ENCODE measurements at regions not wholly inside any gene's neighbourhood (a gene's known extent, or its start where the extent isn't known, plus 50 kb on each side); places are given as distances from the start of the nearest gene placed in this dataset.

GRCh38 chrX:113833096-113834055, 750.5 kb upstream of the HTR2C start:
- intact Hi-C loops (cut with micrococcal nuclease), result no loop called here
- H3K27ac ChIP-seq (ENCODE audit: low read length), result no peak overlapping the region
- 92% methylated on average over 8 of the region's 8 CpGs for WGBS (ENCODE audit: insufficient coverage)
- no peak overlapping the region for H3K4me3 ChIP-seq (ENCODE audit: low read length)
- no peaks in the 10 kb centered on the region for H3K36me3 Mint-ChIP-seq
- H3K4me3 Mint-ChIP-seq, result no peak overlapping the region
- H3K36me3 ChIP-seq (ENCODE audit: control insufficient read depth, insufficient read depth, low read length), result no peaks in the 10 kb centered on the region
- TF ChIP-seq CTCF (IDR thresholded peaks at IDR 0.05), result no peak
- no peaks in the 10 kb centered on the region for H3K27me3 ChIP-seq (ENCODE audit: control insufficient read depth, insufficient read depth, low read length)
- no peaks in the 10 kb centered on the region for H3K27me3 Mint-ChIP-seq (ENCODE audit: low read depth in 2 of 2)
- H3K9me3 Mint-ChIP-seq, result peaks cover 4 to 6% of the 10 kb centered on the region in 2 donors
- no peaks in the 10 kb centered on the region for H3K4me1 ChIP-seq (ENCODE audit: control insufficient read depth, insufficient read depth, low read length)
- H3K27ac Mint-ChIP-seq, result no peak overlapping the region
- H3K4me1 Mint-ChIP-seq, result no peaks in the 10 kb centered on the region
- no peak for ATAC-seq
- no peak for DNase-seq
- no peaks in the 10 kb centered on the region for H3K9me3 ChIP-seq (ENCODE audit: control insufficient read depth, insufficient read depth, low read length)

- intact Hi-C loops (cut with micrococcal nuclease), result no loop called here
- H3K27me3 ChIP-seq (ENCODE audit: control insufficient read depth, insufficient read depth, low read length), result no peaks in the 10 kb centered on the region
- H3K4me3 ChIP-seq (ENCODE audit: low read length), result no peak overlapping the region
- H3K27me3 Mint-ChIP-seq (ENCODE audit: low read depth in 2 of 2), result no peaks in the 10 kb centered on the region
- no peaks in the 10 kb centered on the region for H3K9me3 ChIP-seq (ENCODE audit: control insufficient read depth, insufficient read depth, low read length)
- H3K4me3 Mint-ChIP-seq, result no peak overlapping the region
- no peaks in the 10 kb centered on the region for H3K4me1 Mint-ChIP-seq
- H3K27ac ChIP-seq (ENCODE audit: low read length), result no peak overlapping the region
- ATAC-seq (no peak), DNase-seq (no peak)
- H3K27ac Mint-ChIP-seq, result no peak overlapping the region
- no peaks in the 10 kb centered on the region for H3K4me1 ChIP-seq (ENCODE audit: control insufficient read depth, insufficient read depth, low read length)
- H3K9me3 Mint-ChIP-seq, result peaks cover 2 to 5% of the 10 kb centered on the region in 2 donors
- 85% methylated on average over 6 of the region's 7 CpGs for WGBS (ENCODE audit: insufficient coverage)
- no peaks in the 10 kb centered on the region for H3K36me3 ChIP-seq (ENCODE audit: control insufficient read depth, insufficient read depth, low read length)
- H3K36me3 Mint-ChIP-seq, result no peaks in the 10 kb centered on the region
- no peak for TF ChIP-seq CTCF (IDR thresholded peaks at IDR 0.05)
These were observed 755.4 kb upstream of the HTR2C start for GRCh38 chrX:113828470-113828869.

- intact Hi-C loops (cut with micrococcal nuclease), result no loop called here
- no peak for TF ChIP-seq CTCF (IDR thresholded peaks at IDR 0.05)
- Mint-ChIP-seq H3K27me3 (ENCODE audit: low read depth in 2 of 2) (no peaks in the 10 kb centered on the region), H3K36me3 (no peaks in the 10 kb centered on the region), H3K4me1 (no peaks in the 10 kb centered on the region), H3K4me3 (no peak overlapping the region), H3K27ac (no peak overlapping the region), H3K9me3 (peaks cover 2 to 11% of the 10 kb centered on the region in 2 donors)
- Histone ChIP-seq H3K4me1 (ENCODE audit: control insufficient read depth, insufficient read depth, low read length) (no peaks in the 10 kb centered on the region), H3K27me3 (ENCODE audit: control insufficient read depth, insufficient read depth, low read length) (no peaks in the 10 kb centered on the region), H3K4me3 (ENCODE audit: low read length) (no peak overlapping the region), H3K27ac (ENCODE audit: low read length) (no peak overlapping the region), H3K36me3 (ENCODE audit: control insufficient read depth, insufficient read depth, low read length) (no peaks in the 10 kb centered on the region), H3K9me3 (ENCODE audit: control insufficient read depth, insufficient read depth, low read length) (no peaks in the 10 kb centered on the region)
- no CpG with 5 or more reads among the region's 3 CpGs for WGBS (ENCODE audit: insufficient coverage)
- ATAC-seq (no peak), DNase-seq (no peak)
These were observed 765.5 kb upstream of the HTR2C start for GRCh38 chrX:113818346-113818745.

All from natural killer cell (primary cell).